IMR-90 (cell line): ENCODE measurements at regions not wholly inside any gene's neighbourhood (a gene's known extent, or its start where the extent isn't known, plus 50 kb on each side); places are given as distances from the start of the nearest gene placed in this dataset.

ENCODE experiments used
- BHLHE40 ChIP-seq: fragments of 150-350 bp; IDR thresholded peaks from 2 replicates; pipeline ENCODE4 v1.6.1; 2016; ENCODE audit warnings: mild to moderate bottlenecking, low read depth, low read length
- CEBPB ChIP-seq: IDR thresholded peaks from 2 replicates; pipeline ENCODE4 v1.6.1; 2012; ENCODE audit warnings: low read depth, low read length, improper control_type of control experiment
- MAFK ChIP-seq: IDR thresholded peaks from 2 replicates; pipeline ENCODE4 v1.6.1; 2012; ENCODE audit warnings: low read depth, low read length, improper control_type of control experiment
- MXI1 ChIP-seq: IDR thresholded peaks from 2 replicates; pipeline ENCODE4 v1.6.1; 2012; ENCODE audit warnings: low read depth, mild to moderate bottlenecking, low read length, moderate library complexity, borderline replicate concordance
- POLR2A ChIP-seq: IDR thresholded peaks from 2 replicates; pipeline ENCODE4 v1.6.1; 2012; ENCODE audit warnings: mild to moderate bottlenecking, low read depth, low read length
- RAD21 ChIP-seq: IDR thresholded peaks from 2 replicates; pipeline ENCODE4 v1.6.1; 2012; ENCODE audit warnings: low read length, improper control_type of control experiment
- RCOR1 ChIP-seq: IDR thresholded peaks from 2 replicates; pipeline ENCODE4 v1.6.1; 2012; ENCODE audit warnings: mild to moderate bottlenecking, low read length, improper control_type of control experiment; ENCODE audit not compliant: insufficient replicate concordance
- RFX5 ChIP-seq: IDR thresholded peaks from 2 replicates; pipeline ENCODE4 v1.8.0; 2012; ENCODE audit warnings: low read depth, mild to moderate bottlenecking, low read length, moderate library complexity
- SMC3 ChIP-seq: fragments of 150-350 bp; IDR thresholded peaks from 2 replicates; pipeline ENCODE4 v1.6.1; 2016; ENCODE audit warnings: low read depth, mild to moderate bottlenecking, antibody characterized with exemption, low read length, moderate library complexity
- TF ChIP-seq, protein P1 (sequence below): conservative IDR thresholded peaks from 2 replicates; pipeline ENCODE4 v1.5.1; 2012; ENCODE audit warnings: mild to moderate bottlenecking, low read depth, low read length, improper control_type of control experiment
- TF ChIP-seq, protein P2 (sequence below): fragments of 150-350 bp; IDR thresholded peaks from 2 replicates; pipeline ENCODE4 v1.6.1; 2017; ENCODE audit warnings: mild to moderate bottlenecking, antibody characterized with exemption, low read length, low read depth
- TF ChIP-seq, protein P3 (sequence below): fragments of 150-350 bp; IDR thresholded peaks from 2 replicates; pipeline ENCODE4 v1.6.1; 2016; ENCODE audit warnings: low read depth, mild to moderate bottlenecking, low read length, moderate library complexity, borderline replicate concordance

DNA sequence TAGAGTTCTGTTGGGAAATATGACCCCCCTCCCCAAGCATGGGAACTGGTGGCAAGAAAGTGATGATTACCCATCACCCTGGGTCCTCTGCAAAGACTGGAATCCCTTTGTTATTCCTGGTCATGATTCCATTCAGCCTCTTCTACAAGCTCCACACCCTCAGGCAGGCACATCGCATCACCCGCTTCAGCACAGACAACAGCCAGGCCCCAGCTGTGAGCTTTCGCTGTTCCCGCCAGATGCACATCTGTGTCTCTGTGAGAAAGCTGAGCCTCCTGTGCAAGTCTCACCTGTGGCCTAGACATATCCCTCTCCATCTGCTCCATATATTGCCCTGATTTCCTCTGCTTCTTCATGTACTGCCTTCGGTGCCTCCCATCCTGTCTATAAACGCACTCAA lies 368.0 kb upstream of the RAB6C start:
- TF ChIP-seq, protein P1, sequence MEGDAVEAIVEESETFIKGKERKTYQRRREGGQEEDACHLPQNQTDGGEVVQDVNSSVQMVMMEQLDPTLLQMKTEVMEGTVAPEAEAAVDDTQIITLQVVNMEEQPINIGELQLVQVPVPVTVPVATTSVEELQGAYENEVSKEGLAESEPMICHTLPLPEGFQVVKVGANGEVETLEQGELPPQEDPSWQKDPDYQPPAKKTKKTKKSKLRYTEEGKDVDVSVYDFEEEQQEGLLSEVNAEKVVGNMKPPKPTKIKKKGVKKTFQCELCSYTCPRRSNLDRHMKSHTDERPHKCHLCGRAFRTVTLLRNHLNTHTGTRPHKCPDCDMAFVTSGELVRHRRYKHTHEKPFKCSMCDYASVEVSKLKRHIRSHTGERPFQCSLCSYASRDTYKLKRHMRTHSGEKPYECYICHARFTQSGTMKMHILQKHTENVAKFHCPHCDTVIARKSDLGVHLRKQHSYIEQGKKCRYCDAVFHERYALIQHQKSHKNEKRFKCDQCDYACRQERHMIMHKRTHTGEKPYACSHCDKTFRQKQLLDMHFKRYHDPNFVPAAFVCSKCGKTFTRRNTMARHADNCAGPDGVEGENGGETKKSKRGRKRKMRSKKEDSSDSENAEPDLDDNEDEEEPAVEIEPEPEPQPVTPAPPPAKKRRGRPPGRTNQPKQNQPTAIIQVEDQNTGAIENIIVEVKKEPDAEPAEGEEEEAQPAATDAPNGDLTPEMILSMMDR, result no peak
- TF ChIP-seq RCOR1, result no peak
- no peak for TF ChIP-seq MXI1
- TF ChIP-seq CEBPB, result no peak
- TF ChIP-seq POLR2A, result no peak
- TF ChIP-seq, protein P2, sequence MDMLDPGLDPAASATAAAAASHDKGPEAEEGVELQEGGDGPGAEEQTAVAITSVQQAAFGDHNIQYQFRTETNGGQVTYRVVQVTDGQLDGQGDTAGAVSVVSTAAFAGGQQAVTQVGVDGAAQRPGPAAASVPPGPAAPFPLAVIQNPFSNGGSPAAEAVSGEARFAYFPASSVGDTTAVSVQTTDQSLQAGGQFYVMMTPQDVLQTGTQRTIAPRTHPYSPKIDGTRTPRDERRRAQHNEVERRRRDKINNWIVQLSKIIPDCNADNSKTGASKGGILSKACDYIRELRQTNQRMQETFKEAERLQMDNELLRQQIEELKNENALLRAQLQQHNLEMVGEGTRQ, result no peak
- TF ChIP-seq MAFK, result no peak
- no peak for TF ChIP-seq BHLHE40
- TF ChIP-seq SMC3, result no peak
- TF ChIP-seq, protein P3, sequence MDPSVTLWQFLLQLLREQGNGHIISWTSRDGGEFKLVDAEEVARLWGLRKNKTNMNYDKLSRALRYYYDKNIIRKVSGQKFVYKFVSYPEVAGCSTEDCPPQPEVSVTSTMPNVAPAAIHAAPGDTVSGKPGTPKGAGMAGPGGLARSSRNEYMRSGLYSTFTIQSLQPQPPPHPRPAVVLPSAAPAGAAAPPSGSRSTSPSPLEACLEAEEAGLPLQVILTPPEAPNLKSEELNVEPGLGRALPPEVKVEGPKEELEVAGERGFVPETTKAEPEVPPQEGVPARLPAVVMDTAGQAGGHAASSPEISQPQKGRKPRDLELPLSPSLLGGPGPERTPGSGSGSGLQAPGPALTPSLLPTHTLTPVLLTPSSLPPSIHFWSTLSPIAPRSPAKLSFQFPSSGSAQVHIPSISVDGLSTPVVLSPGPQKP, result no peak
- no peak for TF ChIP-seq RAD21
- TF ChIP-seq RFX5, result no peak
